Esophagus muscularis mucosa (tissue), 4 donors: ENCODE measurements at regions not wholly inside any gene's neighbourhood (a gene's known extent, or its start where the extent isn't known, plus 50 kb on each side); places are given as distances from the start of the nearest gene placed in this dataset.

Experiments
- DNase-seq: peaks from one replicate; pipeline ENCODE4 v3.0.0-alpha.2; 2017; ENCODE audit errors: extremely low spot score
- H3K27ac ChIP-seq, 4 donors: fragments of 200-600 bp; sonication (generic); replicated peaks in 1 of 4; 1 replicate in 3 of 4; 2 replicates in 1 of 4; pipeline ENCODE4 v1.5.1; 2016 to 2019; ENCODE audit warnings: mild to moderate bottlenecking in 1 of 4
- H3K27me3 ChIP-seq, 4 donors: fragments of 200-600 bp; sonication (generic); one replicate each; pipeline versions ENCODE4 v1.5.1 to v1.6.0; 2016 to 2019
- H3K36me3 ChIP-seq, 4 donors: fragments of 200-600 bp; sonication (generic); one replicate each; pipeline ENCODE4 v1.5.1; 2016 to 2019
- H3K4me1 ChIP-seq, 4 donors: fragments of 200-600 bp; sonication (generic); one replicate each; pipeline ENCODE4 v1.5.1; 2016 to 2019
- H3K4me3 ChIP-seq, 4 donors: fragments of 200-600 bp; sonication (generic); 1 replicate in 2 of 4; 2 replicates in 2 of 4; pipeline ENCODE4 v1.5.1; 2016 to 2019; ENCODE audit warnings: mild to moderate bottlenecking in 4 of 4, moderate library complexity in 1 of 4
- H3K9me3 ChIP-seq, 4 donors: fragments of 200-600 bp; sonication (generic); 1 replicate in 3 of 4; 2 replicates in 1 of 4; pipeline ENCODE4 v1.5.1; 2016 to 2019
- CTCF ChIP-seq, 3 experiments: fragments of 200-600 bp in 2 of 3; fragments of 450-650 bp in 1 of 3; sonication (generic) in 2 of 3; IDR thresholded peaks; one replicate each; pipeline ENCODE4 v1.5.1; 2017 to 2019; ENCODE audit warnings: antibody characterized with exemption in 3 of 3, mild to moderate bottlenecking in 2 of 3, moderate library complexity in 1 of 3
- EP300 ChIP-seq: sonication (generic); formaldehyde crosslinking; IDR thresholded peaks from one replicate; pipeline ENCODE4 v1.6.1; 2017; ENCODE audit warnings: antibody characterized with exemption
- POLR2A ChIP-seq: fragments of 450-650 bp; IDR thresholded peaks from one replicate; pipeline ENCODE4 v1.6.1; 2017; ENCODE audit warnings: antibody characterized with exemption, moderate library complexity, mild to moderate bottlenecking, low read depth
- POLR2AphosphoS5 ChIP-seq, 2 donors: sonication (generic); formaldehyde crosslinking; IDR thresholded peaks; one replicate each; pipeline ENCODE4 v1.6.1; 2017; ENCODE audit warnings: antibody characterized with exemption in 2 of 2
- WGBS: methylation state at CpG from one replicate; pipeline ENCODE4 v1.1.5; 2018; 5-methylcytosine and 5-hydroxymethylcytosine counted together
- intact Hi-C: fragments of 100-400 bp; cut with DNase I; formaldehyde crosslinking; loops from one replicate; pipeline ENCODE4 v1.15.1; 2023

DNA sequence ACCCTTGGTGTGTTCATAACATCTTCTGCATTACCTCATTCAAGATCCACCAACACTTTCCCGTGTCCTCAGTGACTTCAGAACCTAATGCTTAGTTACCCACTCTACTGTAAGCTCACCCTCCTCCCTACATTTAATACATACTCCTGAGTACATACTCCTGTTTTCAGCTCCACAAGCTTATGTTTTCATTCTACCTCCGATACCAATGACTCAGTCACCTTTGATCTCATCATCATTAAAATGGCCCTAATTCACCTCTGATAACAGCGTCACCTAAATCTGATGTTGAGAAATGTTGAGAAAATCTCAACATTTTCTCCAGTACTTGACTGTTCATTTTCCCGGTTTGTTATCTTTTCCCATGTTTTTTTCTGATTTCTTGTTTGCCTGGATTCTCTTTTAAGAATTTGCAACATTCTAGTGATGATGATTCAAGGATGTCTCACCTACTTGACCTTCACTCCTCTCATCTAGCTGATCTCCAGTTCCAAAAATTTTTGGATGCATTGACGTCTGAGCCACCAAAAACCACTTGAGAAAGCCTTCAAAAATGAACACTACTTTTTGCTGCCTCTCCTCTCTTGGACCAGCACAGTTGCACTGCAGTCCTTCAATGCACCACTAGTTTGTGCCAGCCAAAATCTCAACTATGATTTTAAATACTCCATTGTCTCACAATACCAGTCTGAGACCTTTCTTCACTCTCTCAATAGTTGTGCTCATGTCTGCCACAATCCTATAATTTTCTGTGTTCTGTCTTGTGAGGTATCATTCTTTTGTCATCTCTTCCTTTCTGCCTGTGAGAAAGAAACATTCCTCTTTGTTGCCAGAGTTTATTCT is 220.7 kb upstream of the SEMA6D start:
- H3K9me3 ChIP-seq: no peaks in the 10 kb centered on the region
- H3K36me3 ChIP-seq: no peaks in the 10 kb centered on the region
- H3K4me3 ChIP-seq: no peak overlapping the region
- H3K27me3 ChIP-seq: no peaks in the 10 kb centered on the region
- no peak overlapping the region for H3K27ac ChIP-seq
- no peak for DNase-seq
- no peaks in the 10 kb centered on the region for H3K4me1 ChIP-seq
- 91% methylated on average over 5 of the region's 5 CpGs for WGBS
- intact Hi-C loops: no loop called here
- TF ChIP-seq POLR2AphosphoS5 (IDR thresholded peaks at IDR 0.05) (no peak), CTCF (IDR thresholded peaks at IDR 0.05) (no peak), EP300 (no peak), POLR2A (no peak)

DNA sequence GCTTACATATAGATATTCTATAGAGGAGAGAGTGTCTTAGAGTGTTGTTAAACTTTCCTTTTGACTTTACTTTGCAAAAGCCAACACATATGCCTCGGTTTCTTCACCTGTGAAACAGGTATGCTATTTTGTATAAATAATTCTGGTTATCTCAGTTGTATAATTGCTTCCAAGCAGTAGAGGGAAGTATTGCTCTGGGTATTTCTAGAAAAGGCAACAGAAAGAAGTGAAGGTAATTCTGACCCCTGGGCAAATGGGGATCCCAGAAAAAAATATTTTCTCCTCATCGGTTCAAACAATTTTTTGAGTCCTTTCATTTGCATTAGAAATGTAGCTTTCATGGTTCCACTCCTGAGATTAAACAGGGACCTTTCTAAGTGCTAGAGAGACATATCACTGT is 216.5 kb upstream of the SEMA6D start:
- no peak for DNase-seq
- TF ChIP-seq POLR2A (no peak), POLR2AphosphoS5 (IDR thresholded peaks at IDR 0.05) (no peak), CTCF (IDR thresholded peaks at IDR 0.05) (no peak), EP300 (no peak)
- 68% methylated on average over 2 of the region's 2 CpGs for WGBS
- H3K4me1 ChIP-seq: peaks cover 3 to 8% (median 3%) of the 10 kb centered on the region in 4 donors
- H3K36me3 ChIP-seq: no peaks in the 10 kb centered on the region
- intact Hi-C loops: no loop called here
- H3K27ac ChIP-seq: no peak overlapping the region
- H3K9me3 ChIP-seq: no peaks in the 10 kb centered on the region
- H3K4me3 ChIP-seq: no peak overlapping the region
- H3K27me3 ChIP-seq: no peaks in the 10 kb centered on the region

GRCh38 chr15:47502041-47502440 is 215.3 kb upstream of the SEMA6D start:
- TF ChIP-seq CTCF (IDR thresholded peaks at IDR 0.05): no peak
- no peak for TF ChIP-seq EP300
- TF ChIP-seq POLR2A: no peak
- intact Hi-C loops: no loop called here

GRCh38 chr15:47503876-47504275 is 213.4 kb upstream of the SEMA6D start:
- WGBS: 86% methylated on average over 2 of the region's 2 CpGs
- TF ChIP-seq EP300 (no peak), POLR2A (no peak), POLR2AphosphoS5 (IDR thresholded peaks at IDR 0.05) (no peak), CTCF (IDR thresholded peaks at IDR 0.05) (no peak)
- Histone ChIP-seq H3K4me1 (peaks cover 13 to 17% (median 16%) of the 10 kb centered on the region in 4 donors), H3K27ac (no peak overlapping the region), H3K4me3 (no peak overlapping the region), H3K36me3 (no peaks in the 10 kb centered on the region), H3K9me3 (no peaks in the 10 kb centered on the region), H3K27me3 (no peaks in the 10 kb centered on the region)
- intact Hi-C loops: no loop called here
- DNase-seq: peak; percentile 72

More at GRCh38 chr15:47502041-47502440, 215.3 kb upstream of the SEMA6D start:
- no peak overlapping the region for H3K4me3 ChIP-seq
- H3K27me3 ChIP-seq: no peaks in the 10 kb centered on the region
- H3K36me3 ChIP-seq: no peaks in the 10 kb centered on the region
- no peaks in the 10 kb centered on the region for H3K9me3 ChIP-seq
- DNase-seq: peak; percentile 57
- 77% methylated on average over 6 of the region's 6 CpGs for WGBS
- H3K27ac ChIP-seq: no peak overlapping the region
- peaks cover 13 to 17% (median 15%) of the 10 kb centered on the region in 4 donors for H3K4me1 ChIP-seq
